Stimulated activated CD8-positive, alpha-beta memory T cell treated with anti-CD3 and anti-CD28 coated beads, Interleukin-12 subunit alpha, Interleukin-12 subunit beta, amount 100 ng/mL, for 24 hours (primary cell): ENCODE measurements at regions not wholly inside any gene's neighbourhood (a gene's known extent, or its start where the extent isn't known, plus 50 kb on each side); places are given as distances from the start of the nearest gene placed in this dataset.

Source experiments
- DNase-seq: peaks from one replicate; pipeline ENCODE4 v3.0.0-alpha.2; 2020; ENCODE audit errors: extremely low read depth

DNA sequence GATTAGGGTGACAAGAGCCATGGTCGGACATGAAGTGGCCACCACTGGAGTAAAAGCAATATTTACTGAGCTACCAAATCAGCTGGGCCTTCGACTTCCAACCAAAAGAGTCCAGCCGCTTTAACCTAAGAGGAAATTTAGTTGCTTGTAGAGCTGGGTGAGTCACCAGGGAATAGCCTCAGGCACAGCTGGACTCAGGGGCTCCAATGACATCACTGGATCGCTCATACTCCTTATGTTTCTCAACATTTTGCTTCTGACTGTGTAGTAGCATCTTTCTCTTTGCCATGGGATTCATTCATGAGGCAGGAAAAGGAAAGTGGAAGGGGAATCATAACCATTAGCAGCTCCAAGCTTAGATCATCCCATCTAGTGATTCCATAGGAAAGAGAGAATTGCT, 664.4 kb downstream of the MATN1 start:
- DNase-seq = no peak

DNA sequence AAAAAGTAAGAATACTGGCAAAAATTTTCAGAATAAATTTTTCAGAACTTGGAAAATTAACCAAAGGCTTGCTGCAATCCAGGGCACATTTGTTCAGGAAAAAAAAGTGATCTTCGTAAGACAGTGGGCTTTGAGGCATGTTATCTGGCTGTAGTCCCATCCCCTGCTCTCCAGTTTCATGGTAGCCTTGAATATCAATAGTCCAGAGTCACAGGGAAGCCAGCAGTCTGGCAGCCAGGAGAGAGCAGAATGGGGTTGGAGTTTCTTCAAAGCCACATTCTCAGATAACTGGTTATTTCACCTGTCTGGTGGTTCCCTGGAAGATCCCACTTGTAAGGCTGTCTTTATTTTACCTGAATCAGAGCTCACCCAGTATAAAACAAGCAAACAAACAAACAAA, 669.3 kb downstream of the MATN1 start:
- no peak for DNase-seq

DNA sequence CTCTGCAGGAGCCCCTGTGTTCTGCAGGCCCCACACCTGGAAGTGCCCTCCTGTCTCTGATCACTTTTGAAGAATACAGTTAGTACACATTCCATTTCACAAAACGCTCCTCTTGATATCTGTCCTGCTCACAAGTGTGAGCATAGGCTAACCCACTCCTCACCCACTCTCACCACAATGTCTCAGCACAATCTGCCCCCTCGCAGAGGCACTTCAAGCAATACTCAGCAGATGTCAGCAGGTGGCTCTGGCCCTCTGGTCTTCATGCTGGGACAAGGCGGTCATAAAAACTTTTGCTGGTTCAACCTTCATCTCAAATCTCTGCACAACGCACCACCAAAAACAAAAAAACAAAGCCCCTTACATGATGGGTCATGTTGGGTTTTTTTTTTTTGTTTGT, 671.2 kb downstream of the MATN1 start:
- DNase-seq = no peak

DNA sequence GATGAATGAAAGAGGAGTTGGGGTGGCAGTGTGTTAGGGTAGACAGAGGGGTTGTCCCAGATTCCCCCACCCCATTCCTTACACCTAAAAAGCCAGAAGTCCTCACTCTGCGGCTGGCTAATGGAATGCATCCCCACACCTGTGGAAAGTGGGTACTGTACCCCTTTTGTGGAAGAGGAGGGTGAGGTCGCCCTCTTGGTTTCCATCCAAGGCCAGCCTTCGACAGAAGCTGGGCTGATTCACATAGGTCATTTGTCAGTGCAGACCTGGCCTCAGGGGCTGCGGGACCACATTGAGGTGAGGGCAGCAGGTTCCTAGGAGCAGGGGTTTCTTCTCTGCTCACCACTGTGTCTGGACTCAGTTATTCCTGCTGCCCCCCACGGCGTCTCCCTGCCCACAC, 671.6 kb downstream of the MATN1 start:
- no peak for DNase-seq

DNA sequence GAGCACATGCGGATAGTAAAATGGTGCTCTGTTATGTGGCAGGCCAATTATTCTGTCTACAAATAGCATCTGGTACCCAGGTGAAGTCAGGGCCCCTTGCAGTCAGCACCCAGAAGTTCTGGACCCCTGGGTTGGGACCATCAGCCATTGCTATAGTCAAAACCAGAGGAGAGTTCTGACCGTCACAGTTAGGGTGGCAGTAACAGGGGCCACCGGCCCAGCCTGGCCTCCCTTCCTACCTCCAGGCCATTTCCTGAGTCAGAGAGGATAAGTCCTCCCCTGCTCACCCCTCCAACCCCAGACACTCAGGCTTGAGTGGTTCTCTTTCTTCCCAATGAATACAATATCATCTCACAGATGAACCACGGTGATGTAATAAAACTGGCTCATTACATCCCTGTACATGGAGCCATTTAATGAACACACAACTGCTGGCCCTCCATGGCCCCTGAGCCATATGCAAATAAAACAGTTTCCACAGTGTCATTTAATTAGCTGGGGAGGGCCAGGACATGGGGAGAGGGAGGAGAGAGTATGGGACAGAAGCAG, 673.6 kb downstream of the MATN1 start:
- no peak for DNase-seq

DNA sequence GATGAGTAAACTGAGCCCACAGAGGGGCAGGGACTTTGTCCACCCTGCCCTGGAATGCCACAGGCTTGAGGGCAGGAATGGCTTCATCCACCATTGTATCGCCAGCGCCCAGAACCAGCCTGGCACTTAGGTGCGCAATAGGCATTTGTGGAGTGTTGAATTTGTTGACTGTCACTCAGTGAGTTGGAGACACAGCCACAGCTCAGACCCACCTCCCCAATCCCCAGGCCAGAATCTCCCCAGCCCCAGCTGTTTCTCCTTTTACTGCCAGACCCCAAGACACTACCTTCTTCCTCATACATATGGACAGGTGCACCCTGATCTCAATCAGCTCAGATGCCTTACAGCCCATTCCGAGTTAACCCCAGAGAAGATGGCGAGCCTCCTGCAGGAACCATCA, 674.5 kb downstream of the MATN1 start:
- no peak for DNase-seq

DNA sequence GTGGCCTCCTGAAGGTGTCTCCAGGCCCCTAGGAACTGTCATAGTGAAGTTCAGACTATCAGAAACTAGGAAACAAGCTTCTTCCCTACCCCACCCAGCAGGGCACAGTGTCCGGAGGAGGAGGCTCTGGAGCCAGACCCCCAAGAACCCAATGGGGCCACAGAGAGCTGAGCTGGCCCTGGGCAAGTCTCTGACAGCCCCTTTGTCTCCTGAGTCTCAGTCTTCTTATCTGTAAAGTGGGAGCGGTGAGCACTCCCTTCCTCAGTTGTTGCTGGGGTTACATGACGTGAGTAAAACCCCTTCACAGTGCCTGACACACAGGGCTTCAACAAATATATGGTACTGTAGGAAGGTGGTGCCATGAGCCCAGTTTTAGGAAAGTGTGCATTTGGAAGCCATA, 675.8 kb downstream of the MATN1 start:
- DNase-seq = no peak

DNA sequence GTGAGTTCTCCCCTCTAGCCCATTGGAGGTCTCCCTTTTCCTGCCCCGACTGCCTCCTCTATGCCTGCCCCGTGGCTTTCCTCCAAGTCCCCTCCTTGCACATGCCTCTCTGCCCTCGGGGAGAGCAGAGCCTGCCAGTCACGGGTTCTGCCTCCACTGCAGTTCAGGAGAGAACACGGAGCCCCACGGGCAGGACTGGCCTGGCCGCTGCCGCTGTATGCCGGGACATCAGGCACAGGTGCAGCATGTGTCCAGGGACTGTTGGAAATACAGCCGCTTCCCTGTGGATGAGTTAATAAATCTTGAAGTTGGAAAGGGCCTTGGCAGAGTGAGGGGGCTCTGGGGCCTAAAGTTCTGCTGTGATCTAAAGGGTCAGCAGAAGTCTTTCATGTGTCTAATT, 676.6 kb downstream of the MATN1 start:
- DNase-seq = no peak

DNA sequence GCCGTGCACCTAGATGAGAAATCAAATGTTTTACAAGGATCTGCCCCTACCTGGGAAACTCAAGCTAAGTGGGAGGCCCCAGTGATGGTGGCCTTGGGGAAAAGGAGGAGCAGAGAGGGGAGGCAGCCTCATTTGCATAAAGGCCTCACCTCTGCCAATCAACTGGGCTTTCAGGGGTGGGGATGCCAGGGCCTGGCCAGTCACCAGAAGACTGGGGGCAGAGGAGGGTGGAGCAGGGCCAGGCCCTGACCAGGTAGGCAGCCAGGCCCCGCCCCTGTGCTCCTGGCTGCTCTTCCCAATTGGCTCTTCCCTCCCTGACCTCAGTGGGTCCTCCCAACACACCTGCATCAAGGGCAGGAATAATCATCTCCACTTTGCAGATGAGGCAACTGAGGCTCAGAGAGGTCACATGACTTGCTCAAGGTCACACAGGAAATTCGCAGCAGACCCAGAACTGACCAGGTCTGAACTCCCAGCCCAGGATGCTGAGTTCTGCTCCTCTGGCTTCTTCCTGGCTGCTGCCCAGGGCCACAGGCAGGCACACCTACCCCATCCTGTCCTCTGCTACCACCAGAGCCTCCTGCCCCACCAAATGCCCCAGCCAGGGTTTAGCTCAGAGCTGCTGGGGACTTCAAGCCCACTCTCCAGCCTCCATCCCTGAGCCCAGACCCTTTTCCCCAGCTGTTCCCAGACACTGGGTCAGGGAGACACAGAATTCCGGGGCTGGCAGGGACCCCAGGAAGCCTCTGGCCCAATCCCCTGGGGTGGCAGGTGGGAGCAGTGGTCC, 677.9 kb downstream of the MATN1 start:
- no peak for DNase-seq

DNA sequence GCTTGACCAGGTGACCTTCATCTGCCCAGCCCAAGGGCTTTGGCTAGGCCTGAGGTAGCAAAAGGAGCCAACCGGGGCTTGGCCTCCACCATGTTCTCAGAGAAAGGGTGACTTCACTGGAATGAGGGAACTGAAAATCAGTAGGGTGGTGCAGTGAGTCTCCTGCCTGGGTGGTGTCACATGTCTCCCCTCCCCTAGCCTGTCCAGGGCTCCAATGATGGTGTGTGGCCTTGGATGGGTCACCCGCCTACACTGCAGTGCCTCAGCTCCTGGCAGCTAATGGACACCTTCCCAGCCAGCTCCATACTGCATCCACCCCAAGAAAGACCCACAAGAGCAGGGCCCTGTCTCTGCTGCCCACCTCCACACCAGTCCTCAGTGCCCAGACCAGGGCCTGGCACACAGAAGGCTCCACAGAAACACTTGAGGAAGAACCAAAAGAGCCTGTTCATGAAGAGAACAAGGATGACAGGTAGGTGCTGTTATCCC, 678.7 kb downstream of the MATN1 start:
- no peak for DNase-seq

DNA sequence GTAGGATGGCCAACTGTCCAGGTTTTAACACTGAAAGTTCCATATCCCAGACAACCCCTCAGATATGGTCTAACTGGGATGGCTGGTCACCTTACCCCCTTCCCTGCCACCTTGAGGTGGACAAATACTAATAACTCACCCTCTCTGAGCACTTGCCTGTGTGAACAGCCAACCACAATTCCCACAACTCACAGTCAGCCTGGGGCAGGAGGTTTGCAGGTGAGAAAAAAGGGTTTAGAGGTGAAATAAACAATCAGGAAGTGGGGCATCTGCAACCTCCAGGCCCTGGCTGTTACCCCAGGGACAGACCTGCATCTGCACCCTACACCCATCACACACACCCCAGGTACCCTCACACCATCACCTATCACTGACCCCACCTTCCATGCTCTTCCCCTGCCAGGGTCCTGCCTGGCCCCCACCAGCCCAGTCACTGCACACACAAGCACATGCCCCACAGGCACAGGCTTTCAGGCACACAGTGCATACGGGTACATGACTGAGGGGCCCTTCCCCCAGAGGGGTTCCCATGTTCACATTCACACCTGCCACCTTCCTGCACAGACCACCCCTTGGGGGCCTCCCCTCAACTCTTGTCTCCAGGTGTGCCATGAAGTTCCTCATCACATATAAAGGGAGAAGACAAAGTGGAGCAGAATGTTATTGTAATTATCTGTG, 679.5 kb downstream of the MATN1 start:
- no peak for DNase-seq

DNA sequence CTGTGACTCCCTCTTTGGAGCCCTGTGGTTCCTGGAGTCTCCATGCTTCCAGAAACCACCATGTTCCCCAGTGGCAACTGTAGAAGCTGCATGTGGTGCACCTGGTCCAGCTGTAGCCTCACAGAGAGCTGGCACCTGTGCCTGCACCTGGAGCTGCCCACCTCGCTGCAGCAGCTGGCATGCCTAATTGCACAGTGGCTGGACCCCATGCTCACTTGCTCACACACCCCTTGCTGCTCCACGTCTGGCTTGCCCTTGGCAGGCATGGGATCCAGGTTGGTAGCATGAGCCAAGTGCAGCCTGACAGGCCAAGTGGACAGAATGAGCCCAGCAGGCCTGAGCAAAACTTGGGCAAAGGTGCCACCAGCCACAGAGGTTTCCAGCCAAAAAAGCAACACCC, 680.1 kb downstream of the MATN1 start:
- DNase-seq = no peak

DNA sequence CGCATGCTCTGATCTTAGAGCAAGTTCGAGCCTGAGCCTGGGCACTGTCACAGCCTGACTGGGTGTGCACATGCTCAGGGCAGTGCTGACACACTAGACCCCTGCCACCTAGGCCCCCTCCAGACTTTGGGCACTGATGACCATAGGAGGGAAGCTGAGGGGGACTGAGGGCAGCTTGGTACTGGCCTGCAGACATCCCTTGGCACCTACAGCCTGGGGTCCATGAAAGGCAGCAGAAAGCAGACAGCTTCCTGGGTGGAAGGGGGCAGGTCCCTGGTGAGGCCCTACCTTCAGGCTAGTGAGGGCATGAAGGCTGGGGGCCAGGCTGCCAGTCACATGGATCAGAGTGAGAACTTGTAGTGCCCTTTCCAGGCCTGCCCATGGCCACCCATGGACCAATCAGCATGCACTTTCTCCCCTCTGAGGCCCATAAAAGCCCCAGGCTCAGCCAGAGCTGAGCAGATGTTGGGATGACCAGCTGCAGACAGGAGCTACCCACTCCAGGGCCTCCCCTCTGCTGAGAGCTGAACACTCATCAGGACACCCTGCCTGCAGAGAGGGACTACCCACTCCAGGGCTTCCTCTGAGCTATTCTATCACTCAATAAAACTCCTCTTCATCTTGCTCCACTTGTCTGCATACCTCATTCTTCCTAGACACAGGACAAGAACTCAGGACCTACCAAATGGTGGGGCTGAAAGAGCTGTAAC, 680.8 kb downstream of the MATN1 start:
- DNase-seq = no peak

DNA sequence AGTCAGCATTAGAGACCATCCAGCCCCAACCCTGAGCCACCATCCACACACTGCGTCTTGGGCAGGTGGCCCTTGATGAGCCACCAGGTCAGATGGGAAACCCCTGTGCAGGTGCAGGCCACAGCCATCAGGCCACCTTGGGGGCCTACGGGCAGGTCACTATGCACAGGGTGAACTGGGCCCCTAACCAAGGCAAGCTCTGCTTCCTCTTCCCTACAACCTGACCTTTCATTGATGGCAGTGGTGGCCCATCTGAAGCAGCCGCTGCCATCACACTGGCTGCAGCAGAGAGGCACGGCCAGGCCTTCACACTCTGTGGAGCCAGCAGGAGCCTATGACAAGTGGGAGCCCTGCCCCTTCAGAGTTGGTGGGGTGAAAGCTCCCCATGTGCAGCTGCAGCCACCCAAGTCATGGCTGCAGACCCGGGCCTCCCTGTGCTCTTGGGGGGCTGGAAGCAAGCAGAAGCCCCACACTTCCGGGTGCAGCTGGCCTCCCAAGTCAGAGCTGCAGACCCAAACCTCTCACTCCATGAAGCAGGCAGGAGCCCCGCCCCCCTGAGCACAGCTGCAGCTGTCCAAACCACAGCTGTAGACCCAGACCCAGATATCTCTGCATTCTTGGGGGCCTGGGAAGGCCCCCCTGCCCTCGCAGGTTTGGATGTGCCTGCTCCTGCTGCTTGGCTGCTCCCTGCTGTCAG, 681.5 kb downstream of the MATN1 start:
- DNase-seq = no peak

DNA sequence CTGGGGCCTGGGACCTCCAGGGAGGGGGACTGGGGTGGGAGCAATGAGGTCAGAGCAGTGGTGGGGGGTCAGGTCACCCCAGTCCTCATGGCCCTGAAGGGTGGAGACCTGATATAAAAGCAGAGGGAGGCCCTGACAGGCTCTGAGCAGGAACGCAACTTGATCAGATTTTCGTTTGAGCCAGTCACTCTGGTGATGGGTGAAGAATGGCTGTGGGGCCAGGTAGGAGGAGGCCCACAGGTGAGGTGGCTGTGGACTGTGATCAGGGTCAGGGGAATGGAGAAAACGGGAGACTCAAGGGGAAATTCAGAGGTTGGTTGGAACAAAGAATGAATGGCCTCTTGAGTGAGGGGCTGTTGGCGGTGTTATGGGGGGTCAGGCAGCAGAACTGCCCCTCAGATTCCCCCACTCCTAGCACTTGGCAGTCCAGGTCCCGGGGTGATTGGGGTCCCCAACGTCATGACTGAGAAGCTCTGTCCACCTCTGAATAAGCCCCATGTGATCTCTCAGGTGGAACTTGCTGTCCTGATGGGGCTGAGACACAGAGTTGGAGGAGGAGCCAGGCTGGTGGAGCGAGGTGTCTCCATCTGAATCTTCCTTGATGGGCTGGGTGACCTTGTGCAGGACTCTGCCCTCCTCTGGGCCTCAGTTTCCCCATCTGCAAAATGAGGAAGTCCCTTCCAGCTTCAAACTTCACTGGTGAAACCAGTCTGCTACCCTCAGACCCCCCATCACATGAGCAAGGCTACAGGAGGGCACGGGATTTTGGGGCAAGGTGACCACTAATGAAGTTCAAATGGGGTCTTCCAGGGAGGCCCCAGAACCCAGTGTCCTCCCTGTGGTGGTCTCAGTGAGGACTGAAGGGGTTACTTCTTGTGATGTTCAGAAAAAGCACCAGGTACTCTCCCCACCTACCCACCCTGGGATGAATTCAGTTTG, 683.0 kb downstream of the MATN1 start:
- DNase-seq = no peak

DNA sequence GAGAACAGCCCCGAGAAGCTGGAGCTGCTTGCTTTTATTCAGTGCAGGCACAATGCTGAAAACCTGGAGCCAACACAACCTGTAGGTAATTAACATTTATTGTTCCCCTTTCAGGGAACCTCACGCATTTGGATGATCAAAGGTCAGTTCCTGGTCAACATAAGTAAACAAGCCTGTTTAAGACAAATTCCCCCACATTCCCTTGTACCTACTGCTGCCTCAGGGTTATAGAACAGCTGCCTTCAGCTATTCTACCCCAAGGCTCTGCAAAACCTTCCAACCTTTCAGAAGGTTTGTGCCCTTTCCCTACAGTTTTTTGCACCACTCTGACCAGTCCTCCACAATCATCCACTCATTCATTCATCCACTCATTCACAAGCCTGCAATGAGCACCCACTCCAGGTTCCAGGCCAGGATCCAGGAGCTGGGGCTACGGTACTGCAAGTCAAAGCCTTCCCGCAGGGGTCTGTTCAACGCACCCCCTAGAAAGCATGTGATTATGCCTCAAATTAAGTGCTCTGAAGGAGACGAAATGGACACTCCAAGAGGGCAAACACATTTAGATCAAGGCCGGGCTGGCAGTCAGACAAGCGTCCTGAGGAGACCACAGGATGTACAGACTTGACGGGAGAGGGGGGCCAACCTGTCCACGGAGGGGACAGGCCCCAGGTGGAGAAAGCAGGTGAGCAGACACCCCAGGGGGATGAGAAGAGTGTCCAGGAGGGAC, 683.9 kb downstream of the MATN1 start:
- DNase-seq = no peak

DNA sequence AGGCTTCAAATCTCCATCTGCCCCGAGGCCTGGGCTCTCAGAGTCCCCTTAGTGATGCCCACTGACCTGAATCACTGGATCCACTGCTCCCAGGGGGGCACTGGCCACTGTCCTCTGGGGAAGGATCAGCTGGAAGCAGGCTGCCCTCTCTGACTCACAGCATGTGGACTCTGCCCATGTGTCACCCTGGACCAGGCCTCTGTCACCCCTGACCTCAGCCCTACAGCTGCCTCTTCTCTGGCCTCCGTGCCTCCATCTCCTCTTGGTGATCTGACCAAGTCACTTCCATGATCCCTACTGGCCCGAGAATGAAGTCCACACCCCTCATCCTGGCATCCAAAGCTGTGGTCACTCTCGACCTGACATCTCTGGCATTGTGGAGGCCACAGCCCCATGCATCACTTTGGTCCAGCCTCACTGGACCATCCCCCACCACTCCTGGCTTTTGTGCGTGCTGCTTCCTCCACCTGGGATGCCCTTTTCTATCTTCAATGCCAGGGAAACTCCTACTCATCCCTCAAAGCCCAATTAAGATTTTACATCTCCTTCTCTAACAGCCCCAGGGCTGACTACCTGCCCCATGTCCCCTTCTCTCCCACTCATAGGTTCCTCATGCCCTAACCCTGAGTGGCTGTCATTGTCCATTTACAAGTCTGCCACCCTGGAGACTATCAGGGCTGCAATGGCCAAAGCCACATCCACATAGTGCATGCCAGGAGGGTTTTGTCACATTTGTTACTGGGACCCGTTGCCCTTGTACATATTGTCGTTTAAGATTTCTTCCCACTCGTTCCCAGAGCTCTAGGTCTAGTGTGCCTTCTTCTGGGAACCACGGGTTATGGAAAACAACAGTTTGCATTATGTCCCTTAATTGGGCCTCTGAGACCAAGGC, 685.0 kb downstream of the MATN1 start:
- no peak for DNase-seq

DNA sequence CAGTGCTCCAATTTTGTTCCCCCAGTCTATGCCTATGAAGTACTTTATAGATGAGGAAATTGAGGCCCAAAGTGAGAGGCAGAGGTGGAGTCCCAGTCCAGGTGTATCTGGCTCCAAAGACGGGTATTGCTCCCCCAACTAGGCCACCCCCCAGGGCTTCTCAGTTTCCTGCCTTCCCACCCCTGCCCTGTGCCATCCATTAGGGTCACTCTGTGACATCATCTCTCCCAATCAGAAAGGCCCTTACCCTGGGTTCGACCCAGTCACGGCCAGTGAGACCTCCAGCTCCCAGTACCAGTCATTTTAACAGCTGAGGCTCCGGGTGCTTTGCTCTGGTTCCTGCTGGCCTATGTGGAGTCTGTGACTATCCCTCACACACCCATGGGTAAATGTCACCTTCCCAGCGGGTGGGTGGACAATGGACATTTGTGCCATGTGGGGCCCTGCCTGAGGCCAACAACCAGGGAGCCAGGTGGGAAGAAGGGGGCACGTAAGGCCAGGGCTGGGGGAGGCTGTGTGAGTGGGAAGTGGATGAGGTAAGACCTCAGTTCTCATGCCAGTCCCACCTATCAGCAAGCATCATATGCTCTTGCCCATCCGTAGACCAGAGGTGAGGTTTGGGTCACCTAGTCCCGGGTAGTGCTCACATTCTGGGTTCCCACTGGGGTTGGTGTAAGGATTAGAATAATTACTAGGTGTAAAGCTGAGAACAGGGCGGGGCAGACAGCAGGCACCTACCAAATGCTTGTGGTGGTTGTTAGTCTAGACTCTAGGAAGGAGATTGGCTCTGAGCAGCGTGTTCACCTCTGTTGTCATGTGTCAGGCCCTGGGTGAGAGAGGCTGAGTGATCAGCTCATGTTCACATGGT, 685.9 kb downstream of the MATN1 start:
- DNase-seq = no peak
